Activated naive CD8-positive, alpha-beta T cell treated with anti-CD3 and anti-CD28 coated beads, Interleukin-2, amount 10 ng/mL, durations not matched to agents 7 days and 5 days (primary cell): ENCODE measurements at regions not wholly inside any gene's neighbourhood (a gene's known extent, or its start where the extent isn't known, plus 50 kb on each side); places are given as distances from the start of the nearest gene placed in this dataset.
"Not testable (repeated sequence)": the region's sequence is repeated elsewhere in the genome, so short reads cannot be mapped to it uniquely, and the experiment has no call there.

Experiments used
- ATAC-seq: fragments of 150-1000 bp; cut with Tn5 transposase; one replicate; pipeline ENCODE4 v1.10.0; 2021; ENCODE audit warnings: low read depth, moderate library complexity
- POLR2A ChIA-PET: fragments of 350-600 bp; sonication (Branson Sonifier 250); formaldehyde crosslinking; loops from one replicate; lab custom pipeline; 2021; ENCODE audit warnings: antibody characterized with exemption; lab: Charles Lee
- DNase-seq: peaks from one replicate; pipeline ENCODE4 v3.0.0; 2021
- H3K27ac Mint-ChIP-seq: one replicate; pipeline ENCODE4 v1.8.0; 2022; ENCODE audit warnings: mild to moderate bottlenecking, mixed read lengths
- H3K27me3 Mint-ChIP-seq: one replicate; pipeline ENCODE4 v1.8.0; 2022; ENCODE audit warnings: mild to moderate bottlenecking, moderate library complexity, mixed read lengths
- H3K36me3 Mint-ChIP-seq: one replicate; pipeline ENCODE4 v1.8.0; 2021; ENCODE audit warnings: mild to moderate bottlenecking, mixed read lengths
- H3K4me1 Mint-ChIP-seq: one replicate; pipeline ENCODE4 v1.8.0; 2021; ENCODE audit warnings: mixed read lengths
- H3K4me3 Mint-ChIP-seq: one replicate; pipeline ENCODE4 v1.8.0; 2022; ENCODE audit warnings: mild to moderate bottlenecking, moderate library complexity, mixed read lengths
- H3K9me3 Mint-ChIP-seq: one replicate; pipeline ENCODE4 v1.8.0; 2021; ENCODE audit warnings: mixed read lengths

- DNase-seq (no peak), ATAC-seq (no peak)
- Mint-ChIP-seq H3K4me1 (no peaks in the 10 kb centered on the region), H3K36me3 (no peaks in the 10 kb centered on the region), H3K4me3 (no peak overlapping the region), H3K27ac (no peak overlapping the region), H3K9me3 (no peaks in the 10 kb centered on the region), H3K27me3 (peaks cover 11% of the 10 kb centered on the region)
- POLR2A ChIA-PET, result no interaction called here
Measured at GRCh38 chr16:87121816-87122215, 195.4 kb downstream of the C16orf95 start.

- no peak for DNase-seq
- H3K4me1 Mint-ChIP-seq, result no peaks in the 10 kb centered on the region
- H3K4me3 Mint-ChIP-seq, result no peak overlapping the region
- H3K9me3 Mint-ChIP-seq, result no peaks in the 10 kb centered on the region
- peaks cover 8% of the 10 kb centered on the region for H3K27me3 Mint-ChIP-seq
- no peak overlapping the region for H3K27ac Mint-ChIP-seq
- ATAC-seq, result no peak
- no peaks in the 10 kb centered on the region for H3K36me3 Mint-ChIP-seq
- POLR2A ChIA-PET, result no interaction called here
Measured at GRCh38 chr16:87123356-87124001, 193.7 kb downstream of the C16orf95 start.

GRCh38 chr16:87124405-87124804 is 192.8 kb downstream of the C16orf95 start:
- H3K9me3 Mint-ChIP-seq, H3K4me1 Mint-ChIP-seq, POLR2A ChIA-PET, H3K27ac Mint-ChIP-seq, ATAC-seq, H3K27me3 Mint-ChIP-seq, DNase-seq, H3K36me3 Mint-ChIP-seq, H3K4me3 Mint-ChIP-seq: not testable (repeated sequence)

GRCh38 chr16:87125206-87126155 is 191.7 kb downstream of the C16orf95 start:
- ATAC-seq (no peak), DNase-seq (no peak)
- Mint-ChIP-seq H3K4me1 (no peaks in the 10 kb centered on the region), H3K9me3 (peaks cover 2% of the 10 kb centered on the region), H3K36me3 (no peaks in the 10 kb centered on the region), H3K27me3 (peaks cover 5% of the 10 kb centered on the region), H3K27ac (no peak overlapping the region), H3K4me3 (no peak overlapping the region)
- POLR2A ChIA-PET, result no interaction called here

- no peak overlapping the region for H3K4me3 Mint-ChIP-seq
Measured at GRCh38 chr16:87126403-87127025, 190.7 kb downstream of the C16orf95 start.

GRCh38 chr16:87127061-87127765 is 190.0 kb downstream of the C16orf95 start:
- Mint-ChIP-seq H3K9me3 (peaks cover 2% of the 10 kb centered on the region), H3K4me3 (no peak overlapping the region), H3K36me3 (no peaks in the 10 kb centered on the region), H3K27me3 (peaks cover 2% of the 10 kb centered on the region), H3K27ac (no peak overlapping the region), H3K4me1 (no peaks in the 10 kb centered on the region)
- POLR2A ChIA-PET, result no interaction called here
- no peak for DNase-seq
- ATAC-seq, result no peak

More at GRCh38 chr16:87126403-87127025, 190.7 kb downstream of the C16orf95 start:
- ATAC-seq, result no peak
- DNase-seq, result no peak
- POLR2A ChIA-PET, result no interaction called here
- peaks cover 2% of the 10 kb centered on the region for H3K9me3 Mint-ChIP-seq
- no peaks in the 10 kb centered on the region for H3K36me3 Mint-ChIP-seq
- no peak overlapping the region for H3K27ac Mint-ChIP-seq
- H3K27me3 Mint-ChIP-seq, result peaks cover 2% of the 10 kb centered on the region
- H3K4me1 Mint-ChIP-seq, result no peaks in the 10 kb centered on the region

GRCh38 chr16:87127766-87128147 is 189.4 kb downstream of the C16orf95 start:
- DNase-seq (no peak), ATAC-seq (no peak)
- POLR2A ChIA-PET, result no interaction called here
- peaks cover 2% of the 10 kb centered on the region for H3K27me3 Mint-ChIP-seq
- no peak overlapping the region for H3K27ac Mint-ChIP-seq
- no peaks in the 10 kb centered on the region for H3K4me1 Mint-ChIP-seq
- peaks cover 2% of the 10 kb centered on the region for H3K9me3 Mint-ChIP-seq
- no peak overlapping the region for H3K4me3 Mint-ChIP-seq
- no peaks in the 10 kb centered on the region for H3K36me3 Mint-ChIP-seq

GRCh38 chr16:87129771-87130170 is 187.4 kb downstream of the C16orf95 start:
- Mint-ChIP-seq H3K4me3 (no peak overlapping the region), H3K36me3 (no peaks in the 10 kb centered on the region), H3K27ac (no peak overlapping the region), H3K4me1 (no peaks in the 10 kb centered on the region), H3K27me3 (peaks cover 2% of the 10 kb centered on the region), H3K9me3 (peaks cover 2% of the 10 kb centered on the region)
- no peak for ATAC-seq
- DNase-seq, result no peak
- POLR2A ChIA-PET, result no interaction called here

GRCh38 chr16:87131061-87131995 is 185.9 kb downstream of the C16orf95 start:
- no peaks in the 10 kb centered on the region for H3K4me1 Mint-ChIP-seq
- H3K9me3 Mint-ChIP-seq, result peaks cover 2% of the 10 kb centered on the region
- no peak overlapping the region for H3K4me3 Mint-ChIP-seq
- no peak overlapping the region for H3K27ac Mint-ChIP-seq
- H3K36me3 Mint-ChIP-seq, result no peaks in the 10 kb centered on the region
- ATAC-seq (no peak), DNase-seq (no peak)
- POLR2A ChIA-PET, result no interaction called here
- peaks cover 2% of the 10 kb centered on the region for H3K27me3 Mint-ChIP-seq

- Mint-ChIP-seq H3K27ac (no peak overlapping the region), H3K27me3 (peaks cover 2% of the 10 kb centered on the region), H3K36me3 (no peaks in the 10 kb centered on the region), H3K4me3 (no peak overlapping the region), H3K4me1 (no peaks in the 10 kb centered on the region), H3K9me3 (peaks cover 2% of the 10 kb centered on the region)
- ATAC-seq, result no peak
- no peak for DNase-seq
- POLR2A ChIA-PET, result no interaction called here
Measured at GRCh38 chr16:87131996-87132345, 185.2 kb downstream of the C16orf95 start.

- POLR2A ChIA-PET, result no interaction called here
- Mint-ChIP-seq H3K4me3 (no peak overlapping the region), H3K36me3 (no peaks in the 10 kb centered on the region), H3K27ac (no peak overlapping the region), H3K9me3 (peaks cover 2% of the 10 kb centered on the region), H3K4me1 (no peaks in the 10 kb centered on the region), H3K27me3 (peaks cover 2% of the 10 kb centered on the region)
- DNase-seq (no peak), ATAC-seq (no peak)
Measured at GRCh38 chr16:87132361-87133014, 184.7 kb downstream of the C16orf95 start.
